Gastrocnemius medialis (tissue), 4 donors: ENCODE measurements at regions not wholly inside any gene's neighbourhood (a gene's known extent, or its start where the extent isn't known, plus 50 kb on each side); places are given as distances from the start of the nearest gene placed in this dataset.

Experiments
- ATAC-seq, 2 donors: fragments of 150-250 bp; one replicate each; pipeline ENCODE4 v1.9.1; 2016
- DNase-seq, 2 donors: peaks; one replicate each; pipeline ENCODE4 v3.0.0-alpha.2; 2019
- H3K27ac ChIP-seq, 4 donors: fragments of 200-600 bp; sonication (generic); 1 replicate in 1 of 4; 2 replicates in 3 of 4; pipeline ENCODE4 v1.5.1; 2016 to 2018; ENCODE audit warnings: mild to moderate bottlenecking in 2 of 4, moderate library complexity in 1 of 4
- H3K27me3 ChIP-seq, 3 donors: fragments of 200-600 bp; sonication (generic) in 2 of 3; 1 replicate in 1 of 3; 2 replicates in 2 of 3; pipeline versions ENCODE4 v1.5.1 to v1.6.0; 2016 to 2019; ENCODE audit warnings: mild to moderate bottlenecking in 1 of 3, moderate library complexity in 1 of 3
- H3K36me3 ChIP-seq, 2 donors: fragments of 200-600 bp; sonication (generic) in 1 of 2; one replicate each; pipeline ENCODE4 v1.5.1; 2017 to 2018
- H3K4me1 ChIP-seq, 2 donors: fragments of 200-600 bp; sonication (generic) in 1 of 2; one replicate each; pipeline ENCODE4 v1.5.1; 2016 to 2017; ENCODE audit warnings: mild to moderate bottlenecking in 2 of 2
- H3K4me3 ChIP-seq, 4 donors: fragments of 200-600 bp; sonication (generic) in 3 of 4; 1 replicate in 1 of 4; 2 replicates in 3 of 4; pipeline ENCODE4 v1.5.1; 2016 to 2019; ENCODE audit warnings: mild to moderate bottlenecking in 2 of 4
- H3K9me3 ChIP-seq, 3 donors: fragments of 200-600 bp; sonication (generic) in 2 of 3; 1 replicate in 1 of 3; 2 replicates in 2 of 3; pipeline ENCODE4 v1.5.1; 2016 to 2019
- POLR2A ChIP-seq, 2 donors: fragments of 450-650 bp; IDR thresholded peaks; one replicate each; pipeline ENCODE4 v1.6.1; 2017; ENCODE audit warnings: antibody characterized with exemption in 2 of 2, mild to moderate bottlenecking in 2 of 2, moderate library complexity in 2 of 2
- in situ Hi-C, 4 donors: fragments of 200-750 bp; cut with MboI; loops; one replicate each; pipeline versions ENCODE4 v1.15.0 to v1.8.0; 2017; ENCODE audit warnings: low sequenced_read_pairs in 4 of 4
- intact Hi-C: fragments of 100-400 bp; cut with DNase I; formaldehyde crosslinking; loops from one replicate; pipeline ENCODE4 v1.15.1; 2023; ENCODE audit warnings: low total_unique reads
- TF ChIP-seq, protein P1 (sequence below), 5 experiments: fragments of 450-650 bp in 3 of 5; fragments of 200-600 bp in 2 of 5; sonication (generic) in 2 of 5; IDR thresholded peaks in 4 of 5; conservative IDR thresholded peaks in 1 of 5; 1 replicate in 4 of 5; 2 replicates in 1 of 5; pipeline ENCODE4 v1.5.1; 2016 to 2019; ENCODE audit warnings: antibody characterized with exemption in 5 of 5, mild to moderate bottlenecking in 3 of 5, moderate library complexity in 3 of 5

DNA sequence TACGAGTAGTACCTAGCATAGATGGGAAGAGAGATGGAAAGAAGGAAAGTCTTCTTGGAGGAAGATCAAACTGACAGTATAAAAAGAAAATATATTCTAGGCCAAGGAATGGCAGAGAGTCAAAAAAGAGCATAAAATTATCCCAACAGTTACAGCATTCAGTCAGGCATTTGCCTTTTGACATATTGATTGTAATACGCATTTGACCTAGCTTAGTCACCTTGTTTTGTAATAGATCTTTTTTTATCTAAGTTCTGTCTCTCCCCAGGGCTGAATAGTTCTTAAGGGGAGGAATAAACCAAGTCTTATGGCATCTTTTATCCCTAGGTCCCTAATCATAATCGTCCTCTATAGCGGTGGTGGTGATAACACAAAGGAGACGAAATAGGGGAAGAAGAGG lies 657.3 kb upstream of the PIK3C3 start:
- Histone ChIP-seq H3K27ac (no peak overlapping the region), H3K4me3 (no peak overlapping the region), H3K27me3 (no peaks in the 10 kb centered on the region), H3K36me3 (no peaks in the 10 kb centered on the region), H3K9me3 (no peaks in the 10 kb centered on the region), H3K4me1 (no peaks in the 10 kb centered on the region)
- DNase-seq (no peak), ATAC-seq (no peak)
- intact Hi-C loops, result no loop called here
- in situ Hi-C loops, result no loop called here
- TF ChIP-seq, protein P1, sequence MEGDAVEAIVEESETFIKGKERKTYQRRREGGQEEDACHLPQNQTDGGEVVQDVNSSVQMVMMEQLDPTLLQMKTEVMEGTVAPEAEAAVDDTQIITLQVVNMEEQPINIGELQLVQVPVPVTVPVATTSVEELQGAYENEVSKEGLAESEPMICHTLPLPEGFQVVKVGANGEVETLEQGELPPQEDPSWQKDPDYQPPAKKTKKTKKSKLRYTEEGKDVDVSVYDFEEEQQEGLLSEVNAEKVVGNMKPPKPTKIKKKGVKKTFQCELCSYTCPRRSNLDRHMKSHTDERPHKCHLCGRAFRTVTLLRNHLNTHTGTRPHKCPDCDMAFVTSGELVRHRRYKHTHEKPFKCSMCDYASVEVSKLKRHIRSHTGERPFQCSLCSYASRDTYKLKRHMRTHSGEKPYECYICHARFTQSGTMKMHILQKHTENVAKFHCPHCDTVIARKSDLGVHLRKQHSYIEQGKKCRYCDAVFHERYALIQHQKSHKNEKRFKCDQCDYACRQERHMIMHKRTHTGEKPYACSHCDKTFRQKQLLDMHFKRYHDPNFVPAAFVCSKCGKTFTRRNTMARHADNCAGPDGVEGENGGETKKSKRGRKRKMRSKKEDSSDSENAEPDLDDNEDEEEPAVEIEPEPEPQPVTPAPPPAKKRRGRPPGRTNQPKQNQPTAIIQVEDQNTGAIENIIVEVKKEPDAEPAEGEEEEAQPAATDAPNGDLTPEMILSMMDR (IDR thresholded peaks at IDR 0.05 in 4 of 5, conservative IDR thresholded peaks at IDR 0.05 in 1 of 5), result no peak
- TF ChIP-seq POLR2A (IDR thresholded peaks at IDR 0.05), result no peak

DNA sequence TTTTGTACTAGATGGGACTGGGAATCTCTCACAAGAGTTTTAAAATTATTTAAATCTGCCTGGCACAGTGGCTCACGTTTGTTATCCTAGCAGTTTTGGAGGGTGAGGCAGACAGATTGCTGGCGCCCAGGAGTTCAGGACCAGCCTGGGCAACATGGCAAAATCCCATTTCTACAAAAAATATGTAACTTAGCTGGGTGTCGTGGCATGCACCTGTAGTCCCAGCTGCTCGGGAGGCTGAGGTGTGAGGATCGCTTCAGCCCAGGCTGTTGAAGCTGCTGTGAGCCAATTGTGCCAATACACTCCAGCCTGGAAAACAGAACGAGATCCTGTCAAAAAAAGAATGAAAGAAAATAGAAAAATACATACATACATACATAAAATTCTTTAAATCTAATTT lies 685.7 kb upstream of the PIK3C3 start:
- DNase-seq, result no peak
- TF ChIP-seq, protein P1 (IDR thresholded peaks at IDR 0.05 in 4 of 5, conservative IDR thresholded peaks at IDR 0.05 in 1 of 5), result no peak
- TF ChIP-seq POLR2A (IDR thresholded peaks at IDR 0.05), result no peak
- Histone ChIP-seq H3K36me3 (no peaks in the 10 kb centered on the region), H3K4me1 (no peaks in the 10 kb centered on the region), H3K27me3 (no peaks in the 10 kb centered on the region), H3K27ac (no peak overlapping the region), H3K9me3 (no peaks in the 10 kb centered on the region), H3K4me3 (no peak overlapping the region)
- intact Hi-C loops, result no loop called here
- no peak for ATAC-seq
- in situ Hi-C loops, result no loop called here

DNA sequence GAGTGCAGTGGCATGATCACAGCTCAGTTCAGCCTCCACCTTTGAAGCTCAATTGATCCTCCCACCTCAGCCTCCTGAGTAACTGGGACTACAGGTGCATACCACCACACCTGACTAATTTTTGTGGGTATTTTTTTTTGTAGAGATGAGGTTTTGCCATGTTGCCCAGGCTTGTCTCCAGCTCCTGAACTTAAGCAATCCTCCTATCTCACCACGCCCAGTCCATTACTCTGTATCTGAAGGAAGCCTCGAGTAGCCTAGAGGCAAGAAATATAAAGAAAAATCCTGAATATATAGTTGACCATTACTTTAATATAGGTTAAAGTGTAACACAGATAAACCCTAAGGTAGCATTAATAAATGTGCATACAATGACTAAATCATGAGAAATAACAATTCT lies 686.8 kb upstream of the PIK3C3 start:
- Histone ChIP-seq H3K27ac (no peak overlapping the region), H3K36me3 (no peaks in the 10 kb centered on the region), H3K9me3 (no peaks in the 10 kb centered on the region), H3K4me3 (no peak overlapping the region), H3K27me3 (no peaks in the 10 kb centered on the region), H3K4me1 (no peaks in the 10 kb centered on the region)
- in situ Hi-C loops, result no loop called here
- TF ChIP-seq, protein P1 (IDR thresholded peaks at IDR 0.05 in 4 of 5, conservative IDR thresholded peaks at IDR 0.05 in 1 of 5), result no peak
- TF ChIP-seq POLR2A (IDR thresholded peaks at IDR 0.05), result no peak
- DNase-seq (no peak), ATAC-seq (no peak)
- intact Hi-C loops, result no loop called here

DNA sequence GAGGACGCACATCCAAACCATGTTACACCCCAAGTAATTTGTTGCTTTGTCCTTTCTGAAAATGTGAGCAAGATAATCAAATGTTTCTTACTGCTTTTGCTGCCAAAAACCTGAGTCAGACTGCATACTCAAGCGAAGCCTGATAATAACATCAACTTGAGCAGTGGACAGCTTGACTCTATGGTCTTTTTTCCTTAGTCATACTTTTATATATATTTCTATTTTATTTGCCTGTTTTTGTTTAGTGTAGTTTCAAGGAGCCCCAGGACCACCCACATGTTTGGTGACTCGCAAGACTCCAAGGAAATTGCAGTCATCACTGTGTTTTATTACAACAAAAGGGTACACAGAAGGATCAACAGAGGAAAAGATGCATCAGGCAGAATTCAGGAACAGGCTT lies 688.4 kb upstream of the PIK3C3 start:
- no peak for DNase-seq
- Histone ChIP-seq H3K27ac (no peak overlapping the region), H3K4me3 (no peak overlapping the region), H3K27me3 (no peaks in the 10 kb centered on the region), H3K4me1 (no peaks in the 10 kb centered on the region), H3K36me3 (no peaks in the 10 kb centered on the region), H3K9me3 (no peaks in the 10 kb centered on the region)
- no peak for ATAC-seq
- TF ChIP-seq, protein P1 (IDR thresholded peaks at IDR 0.05 in 4 of 5, conservative IDR thresholded peaks at IDR 0.05 in 1 of 5), result no peak
- TF ChIP-seq POLR2A (IDR thresholded peaks at IDR 0.05), result no peak
- in situ Hi-C loops (no loop called here), intact Hi-C loops (no loop called here)

DNA sequence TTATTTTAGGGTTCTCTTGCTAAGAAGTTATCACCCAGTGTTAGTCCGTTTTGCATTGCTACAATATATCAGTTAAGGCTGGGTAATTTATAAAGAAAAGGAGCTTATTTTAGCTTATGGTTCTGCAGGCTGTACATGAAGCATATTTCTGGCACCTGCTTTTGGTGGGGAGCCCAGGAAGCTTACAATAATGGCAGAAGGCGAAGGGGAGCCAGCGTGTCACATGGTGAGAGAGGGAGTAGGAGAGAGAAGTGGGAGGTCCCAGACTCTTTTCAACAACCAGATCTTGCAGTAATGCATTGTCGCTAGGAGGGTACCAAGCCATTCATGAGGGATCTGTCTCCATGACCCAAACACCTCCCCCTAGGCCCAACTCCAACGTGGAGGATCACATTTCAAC lies 688.8 kb upstream of the PIK3C3 start:
- TF ChIP-seq, protein P1 (IDR thresholded peaks at IDR 0.05 in 4 of 5, conservative IDR thresholded peaks at IDR 0.05 in 1 of 5), result no peak
- TF ChIP-seq POLR2A (IDR thresholded peaks at IDR 0.05), result no peak
- intact Hi-C loops, result no loop called here
- no peak overlapping the region for H3K27ac ChIP-seq

More for the DNA sequence above, 688.8 kb upstream of the PIK3C3 start:
- no peak for DNase-seq
- no peaks in the 10 kb centered on the region for H3K27me3 ChIP-seq
- H3K36me3 ChIP-seq, result no peaks in the 10 kb centered on the region
- no peak for ATAC-seq
- H3K4me3 ChIP-seq, result no peak overlapping the region
- no peaks in the 10 kb centered on the region for H3K4me1 ChIP-seq
- in situ Hi-C loops, result no loop called here
- no peaks in the 10 kb centered on the region for H3K9me3 ChIP-seq
